GM12878 (cell line): ENCODE measurements at regions not wholly inside any gene's neighbourhood (a gene's known extent, or its start where the extent isn't known, plus 50 kb on each side); places are given as distances from the start of the nearest gene placed in this dataset.

Source experiments
- ATAC-seq: fragments of 200-7000 bp; cut with Tn5 transposase; 3 replicates; pipeline ENCODE4 v1.9.1; 2020; ENCODE audit warnings: mild to moderate bottlenecking, moderate library complexity
- BruUV-seq: library from RNA; stranded (reverse); fragments of 400-500 nt; replicated peaks from 2 replicates; lab custom pipeline; 2021; lab: Mats Ljungman, UMichigan
- CTCF ChIA-PET: fragments of 300-600 bp; sonication (Branson Sonifier 250); formaldehyde crosslinking; extraction: SDS; loops from one replicate; lab custom pipeline; 2021; ENCODE audit warnings: inconsistent platforms; lab: Yijun Ruan, JAX
- POLR2A ChIA-PET: fragments of 350-600 bp; formaldehyde crosslinking; extraction: SDS; loops from one replicate; lab custom pipeline; 2021; ENCODE audit warnings: inconsistent platforms; lab: Charles Lee
- RAD21 ChIA-PET: fragments of 300-600 bp; sonication (Branson Sonifier 250); formaldehyde crosslinking; loops from one replicate; lab custom pipeline; 2023; ENCODE audit warnings: antibody characterized with exemption; ENCODE audit not compliant: unreplicated experiment; lab: Charles Lee
- SMC1A ChIA-PET: fragments of 300-600 bp; sonication (Branson Sonifier 250); formaldehyde crosslinking; loops from one replicate; lab custom pipeline; 2023; ENCODE audit not compliant: unreplicated experiment, uncharacterized antibody; lab: Charles Lee
- DNase-seq: peaks from one replicate; pipeline ENCODE4 v3.0.0-alpha.2; 2011; ENCODE audit warnings: low read depth, low spot score
- FAIRE-seq: peaks from 3 replicates; lab custom pipeline; 2011; peaks lifted over from hg19 to GRCh38; lab: Jason Lieb, UNC
- H2AFZ ChIP-seq: 2 replicates; pipeline ENCODE4 v1.6.0; 2011; ENCODE audit warnings: low read depth, low read length, control low read depth; ENCODE audit not compliant: control insufficient read depth
- H3K27ac ChIP-seq: 2 replicates; pipeline ENCODE4 v1.5.1; 2011; ENCODE audit warnings: control low read depth; ENCODE audit not compliant: control insufficient read depth, insufficient read depth
- H3K27me3 ChIP-seq, 2 experiments: replicated peaks in 1 of 2; 2 replicates each; pipeline versions ENCODE4 v1.6.0 to v1.6.1; 2011; ENCODE audit warnings: low read length in 1 of 2; ENCODE audit not compliant: control insufficient read depth in 2 of 2, insufficient read depth in 2 of 2
- H3K36me3 ChIP-seq, 2 experiments: 2 replicates each; pipeline ENCODE4 v1.5.1; 2011; ENCODE audit warnings: low read length in 1 of 2; ENCODE audit not compliant: control insufficient read depth in 2 of 2, insufficient read depth in 2 of 2
- H3K4me1 ChIP-seq: 2 replicates; pipeline ENCODE4 v1.6.1; 2011; ENCODE audit warnings: mild to moderate bottlenecking, low read length, moderate library complexity, mixed read lengths; ENCODE audit not compliant: control insufficient read depth, insufficient read depth
- H3K4me2 ChIP-seq: 2 replicates; pipeline ENCODE4 v1.6.0; 2011; ENCODE audit warnings: control low read depth; ENCODE audit not compliant: control insufficient read depth, insufficient read depth
- H3K4me3 ChIP-seq: fragments of 200-600 bp; sonication (generic); 2 replicates; pipeline ENCODE4 v1.5.1; 2016
- H3K79me2 ChIP-seq: 2 replicates; pipeline ENCODE4 v1.6.0; 2011; ENCODE audit warnings: low read length; ENCODE audit not compliant: control insufficient read depth, insufficient read depth
- H3K9ac ChIP-seq: 2 replicates; pipeline ENCODE4 v1.8.0; 2011; ENCODE audit warnings: low read length, control low read depth, mixed read lengths; ENCODE audit not compliant: control insufficient read depth, insufficient read depth
- H3K9me3 ChIP-seq: replicated peaks from 3 replicates; pipeline ENCODE4 v1.5.1; 2011; ENCODE audit warnings: mild to moderate bottlenecking, low read length; ENCODE audit not compliant: control insufficient read depth, insufficient read depth
- H4K20me1 ChIP-seq: 2 replicates; pipeline ENCODE4 v1.6.0; 2011; ENCODE audit not compliant: control insufficient read depth, insufficient read depth
- MXI1 ChIP-seq: fragments of 150-350 bp; IDR thresholded peaks from 2 replicates; pipeline ENCODE4 v1.6.1; 2011; ENCODE audit warnings: low read depth, mild to moderate bottlenecking, inconsistent platforms, low read length, improper control_type of control experiment
- ZNF217 ChIP-seq: fragments of 450-650 bp; IDR thresholded peaks from 2 replicates; pipeline ENCODE4 v1.6.1; 2017; ENCODE audit warnings: antibody characterized with exemption, mild to moderate bottlenecking
- WGBS: methylation state at CpG from one replicate; pipeline ENCODE4 v1.1.6; 2016; ENCODE audit warnings: low lambda C conversion rate; ENCODE audit not compliant: insufficient replicate concordance, insufficient coverage; ENCODE audit errors: missing lambda C conversion rate; 5-methylcytosine and 5-hydroxymethylcytosine counted together
- in situ Hi-C: fragments of 300-500 bp; cut with MboI; formaldehyde crosslinking; loops from 9 replicates; pipeline ENCODE4 v1.14.3; 2018; ENCODE audit warnings: mixed read lengths
- intact Hi-C: fragments of 100-400 bp; cut with micrococcal nuclease; formaldehyde crosslinking; loops from one replicate; pipeline ENCODE4 v1.14.2; 2022; ENCODE audit not compliant: unreplicated experiment
- TF ChIP-seq, protein P1 (sequence below): fragments of 150-350 bp; IDR thresholded peaks from 2 replicates; pipeline ENCODE4 v1.6.1; 2016; ENCODE audit warnings: low read depth, low read length
- TF ChIP-seq, protein P2 (sequence below): fragments of 450-650 bp; IDR thresholded peaks from 2 replicates; pipeline ENCODE4 v1.6.1; 2017; ENCODE audit warnings: mild to moderate bottlenecking

DNA sequence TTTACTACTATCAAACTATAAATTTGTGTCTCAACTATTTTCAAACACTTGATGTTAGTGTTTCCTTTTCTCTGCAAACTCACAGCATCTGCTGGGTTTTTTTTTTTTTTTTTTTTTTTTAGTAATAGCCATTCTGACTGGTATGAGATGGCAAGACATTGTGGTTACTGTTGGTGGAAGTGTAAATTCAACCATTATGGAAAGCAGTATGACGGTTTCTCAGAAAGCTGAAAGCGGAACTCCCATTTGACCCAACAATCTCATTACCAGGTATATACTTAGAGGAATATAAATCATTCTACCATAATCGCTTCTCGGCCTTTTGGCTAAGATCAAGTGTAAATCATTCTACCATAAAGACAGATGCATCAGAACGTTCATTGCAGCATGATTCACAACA is 608.3 kb upstream of the ZP4 start (continued):
- TF ChIP-seq, protein P1, sequence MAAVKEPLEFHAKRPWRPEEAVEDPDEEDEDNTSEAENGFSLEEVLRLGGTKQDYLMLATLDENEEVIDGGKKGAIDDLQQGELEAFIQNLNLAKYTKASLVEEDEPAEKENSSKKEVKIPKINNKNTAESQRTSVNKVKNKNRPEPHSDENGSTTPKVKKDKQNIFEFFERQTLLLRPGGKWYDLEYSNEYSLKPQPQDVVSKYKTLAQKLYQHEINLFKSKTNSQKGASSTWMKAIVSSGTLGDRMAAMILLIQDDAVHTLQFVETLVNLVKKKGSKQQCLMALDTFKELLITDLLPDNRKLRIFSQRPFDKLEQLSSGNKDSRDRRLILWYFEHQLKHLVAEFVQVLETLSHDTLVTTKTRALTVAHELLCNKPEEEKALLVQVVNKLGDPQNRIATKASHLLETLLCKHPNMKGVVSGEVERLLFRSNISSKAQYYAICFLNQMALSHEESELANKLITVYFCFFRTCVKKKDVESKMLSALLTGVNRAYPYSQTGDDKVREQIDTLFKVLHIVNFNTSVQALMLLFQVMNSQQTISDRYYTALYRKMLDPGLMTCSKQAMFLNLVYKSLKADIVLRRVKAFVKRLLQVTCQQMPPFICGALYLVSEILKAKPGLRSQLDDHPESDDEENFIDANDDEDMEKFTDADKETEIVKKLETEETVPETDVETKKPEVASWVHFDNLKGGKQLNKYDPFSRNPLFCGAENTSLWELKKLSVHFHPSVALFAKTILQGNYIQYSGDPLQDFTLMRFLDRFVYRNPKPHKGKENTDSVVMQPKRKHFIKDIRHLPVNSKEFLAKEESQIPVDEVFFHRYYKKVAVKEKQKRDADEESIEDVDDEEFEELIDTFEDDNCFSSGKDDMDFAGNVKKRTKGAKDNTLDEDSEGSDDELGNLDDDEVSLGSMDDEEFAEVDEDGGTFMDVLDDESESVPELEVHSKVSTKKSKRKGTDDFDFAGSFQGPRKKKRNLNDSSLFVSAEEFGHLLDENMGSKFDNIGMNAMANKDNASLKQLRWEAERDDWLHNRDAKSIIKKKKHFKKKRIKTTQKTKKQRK: no peak
- TF ChIP-seq MXI1: no peak
- TF ChIP-seq, protein P2, sequence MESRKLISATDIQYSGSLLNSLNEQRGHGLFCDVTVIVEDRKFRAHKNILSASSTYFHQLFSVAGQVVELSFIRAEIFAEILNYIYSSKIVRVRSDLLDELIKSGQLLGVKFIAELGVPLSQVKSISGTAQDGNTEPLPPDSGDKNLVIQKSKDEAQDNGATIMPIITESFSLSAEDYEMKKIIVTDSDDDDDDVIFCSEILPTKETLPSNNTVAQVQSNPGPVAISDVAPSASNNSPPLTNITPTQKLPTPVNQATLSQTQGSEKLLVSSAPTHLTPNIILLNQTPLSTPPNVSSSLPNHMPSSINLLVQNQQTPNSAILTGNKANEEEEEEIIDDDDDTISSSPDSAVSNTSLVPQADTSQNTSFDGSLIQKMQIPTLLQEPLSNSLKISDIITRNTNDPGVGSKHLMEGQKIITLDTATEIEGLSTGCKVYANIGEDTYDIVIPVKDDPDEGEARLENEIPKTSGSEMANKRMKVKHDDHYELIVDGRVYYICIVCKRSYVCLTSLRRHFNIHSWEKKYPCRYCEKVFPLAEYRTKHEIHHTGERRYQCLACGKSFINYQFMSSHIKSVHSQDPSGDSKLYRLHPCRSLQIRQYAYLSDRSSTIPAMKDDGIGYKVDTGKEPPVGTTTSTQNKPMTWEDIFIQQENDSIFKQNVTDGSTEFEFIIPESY: no peak
- TF ChIP-seq, all 136 proteins: peak for 0

DNA sequence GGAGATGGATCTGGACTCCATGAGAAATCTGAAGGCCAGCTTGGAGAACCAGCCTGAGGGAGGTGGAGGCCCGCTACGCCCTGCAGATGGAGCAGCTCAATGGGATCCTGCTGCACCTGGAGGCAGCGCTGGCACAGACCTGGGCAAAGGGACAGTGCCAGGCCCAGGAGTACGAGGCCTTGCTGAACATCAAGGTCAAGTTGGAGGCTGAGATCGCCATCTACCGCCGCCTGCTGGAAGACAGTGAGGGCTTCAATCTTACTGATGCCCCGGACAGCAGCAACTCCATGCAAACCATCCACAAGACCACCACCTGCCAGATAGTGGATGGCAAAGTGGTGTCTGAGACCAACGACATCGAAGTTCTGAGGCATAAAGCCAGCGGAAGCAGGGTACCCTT is 601.5 kb upstream of the ZP4 start:
- no peak overlapping the region for H3K4me3 ChIP-seq
- no peaks in the 10 kb centered on the region for H3K9me3 ChIP-seq
- ChIA-PET SMC1A (no interaction called here), CTCF (no interaction called here), RAD21 (interaction anchor here (1.0 kb wide), 1 partner anchor 628 kb away, joined by 3 read pairs; no protein-coding TSS in a partner anchor), POLR2A (interaction anchor here (0.5 kb wide), 1 partner anchor 644 kb away, joined by 3 read pairs; no protein-coding TSS in a partner anchor)
- intact Hi-C loops (loop anchor here (5.0 kb wide), 1 partner anchor 640 kb away; no protein-coding TSS in a partner anchor), in situ Hi-C loops (no loop called here)
- FAIRE-seq (no peak), DNase-seq (no peak), ATAC-seq (no peak)
- H4K20me1 ChIP-seq: no peaks in the 10 kb centered on the region
- no peak overlapping the region for H3K4me2 ChIP-seq
- TF ChIP-seq ZNF217: no peak
- H3K4me1 ChIP-seq: no peaks in the 10 kb centered on the region
- H3K79me2 ChIP-seq: no peaks in the 10 kb centered on the region
- WGBS: 35% methylated on average over 10 of the region's 11 CpGs
- no peak overlapping the region for H3K27ac ChIP-seq
- no peak overlapping the region for H3K9ac ChIP-seq
- no TSS peak for BruUV-seq
- no peak overlapping the region for H2AFZ ChIP-seq
- no peaks in the 10 kb centered on the region for H3K27me3 ChIP-seq
- H3K36me3 ChIP-seq: no peaks in the 10 kb centered on the region
